Spleen (tissue), 7 donors: ENCODE measurements at regions not wholly inside any gene's neighbourhood (a gene's known extent, or its start where the extent isn't known, plus 50 kb on each side); places are given as distances from the start of the nearest gene placed in this dataset.

Experiments used
- POLR2A ChIP-seq, 3 donors: fragments of 450-650 bp; IDR thresholded peaks; one replicate each; pipeline ENCODE4 v1.5.1; 2017; ENCODE audit warnings: antibody characterized with exemption in 3 of 3, mild to moderate bottlenecking in 1 of 3
- TF ChIP-seq, protein P1 (sequence below), 11 experiments: fragments of 200-600 bp in 7 of 11; fragments of 450-650 bp in 4 of 11; sonication (generic) in 4 of 11; IDR thresholded peaks in 8 of 11; conservative IDR thresholded peaks in 3 of 11; 1 replicate in 7 of 11; 2 replicates in 4 of 11; pipeline versions ENCODE4 v1.4.0 to v1.8.0; 2016 to 2021; ENCODE audit warnings: antibody characterized with exemption in 11 of 11, inconsistent platforms in 4 of 11, mild to moderate bottlenecking in 1 of 11
- donor health status: DM: no; HTN: no; CAD: no; lungs with moderate emphysema.
- donor health status: DM: no; HTN: no; CAD: no.
- donor health status: DM: no; HTN: no; CAD: no.

DNA sequence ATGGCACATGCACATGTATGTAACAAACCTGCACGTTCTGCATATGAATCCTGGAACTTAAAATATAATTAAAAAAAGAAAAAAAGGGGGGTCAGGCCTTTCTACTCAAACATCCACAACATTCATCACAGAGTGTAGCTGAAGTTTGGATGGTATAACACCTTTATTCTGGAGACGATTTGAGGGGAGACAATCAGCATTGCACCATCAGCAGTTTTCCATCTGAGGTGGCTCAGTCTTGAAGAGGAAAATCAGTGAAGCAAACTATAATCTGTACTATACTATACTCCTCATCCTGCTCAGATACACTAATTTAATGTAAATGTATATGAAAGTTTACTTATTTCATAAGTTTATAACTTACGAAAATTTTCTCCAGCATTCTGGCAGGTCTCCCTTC, 969.7 kb downstream of the SLITRK1 start:
- TF ChIP-seq, protein P1, sequence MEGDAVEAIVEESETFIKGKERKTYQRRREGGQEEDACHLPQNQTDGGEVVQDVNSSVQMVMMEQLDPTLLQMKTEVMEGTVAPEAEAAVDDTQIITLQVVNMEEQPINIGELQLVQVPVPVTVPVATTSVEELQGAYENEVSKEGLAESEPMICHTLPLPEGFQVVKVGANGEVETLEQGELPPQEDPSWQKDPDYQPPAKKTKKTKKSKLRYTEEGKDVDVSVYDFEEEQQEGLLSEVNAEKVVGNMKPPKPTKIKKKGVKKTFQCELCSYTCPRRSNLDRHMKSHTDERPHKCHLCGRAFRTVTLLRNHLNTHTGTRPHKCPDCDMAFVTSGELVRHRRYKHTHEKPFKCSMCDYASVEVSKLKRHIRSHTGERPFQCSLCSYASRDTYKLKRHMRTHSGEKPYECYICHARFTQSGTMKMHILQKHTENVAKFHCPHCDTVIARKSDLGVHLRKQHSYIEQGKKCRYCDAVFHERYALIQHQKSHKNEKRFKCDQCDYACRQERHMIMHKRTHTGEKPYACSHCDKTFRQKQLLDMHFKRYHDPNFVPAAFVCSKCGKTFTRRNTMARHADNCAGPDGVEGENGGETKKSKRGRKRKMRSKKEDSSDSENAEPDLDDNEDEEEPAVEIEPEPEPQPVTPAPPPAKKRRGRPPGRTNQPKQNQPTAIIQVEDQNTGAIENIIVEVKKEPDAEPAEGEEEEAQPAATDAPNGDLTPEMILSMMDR (IDR thresholded peaks at IDR 0.05 in 8 of 11, conservative IDR thresholded peaks at IDR 0.05 in 3 of 11): no peak
- TF ChIP-seq POLR2A (IDR thresholded peaks at IDR 0.05): no peak
